Endodermal cell (in vitro differentiated cells): ENCODE measurements at regions not wholly inside any gene's neighbourhood (a gene's known extent, or its start where the extent isn't known, plus 50 kb on each side); places are given as distances from the start of the nearest gene placed in this dataset.

Experiments used
- DNase-seq: peaks from one replicate; pipeline ENCODE4 v3.0.0-alpha.2; 2017
- H3K27ac ChIP-seq: 2 replicates; pipeline ENCODE4 v1.5.1; 2013; ENCODE audit warnings: mild to moderate bottlenecking, low read depth, low read length, moderate library complexity
- H3K27me3 ChIP-seq: 2 replicates; pipeline ENCODE4 v1.6.1; 2013; ENCODE audit warnings: mild to moderate bottlenecking, low read length, moderate library complexity; ENCODE audit not compliant: insufficient read depth, control insufficient read depth, poor library complexity, severe bottlenecking
- H3K36me3 ChIP-seq: 2 replicates; pipeline ENCODE4 v1.7.0; 2013; ENCODE audit warnings: mild to moderate bottlenecking, low read length, moderate library complexity; ENCODE audit not compliant: control insufficient read depth, insufficient read depth
- H3K4me1 ChIP-seq: one replicate; pipeline ENCODE4 v1.7.0; 2013; ENCODE audit warnings: low read length; ENCODE audit not compliant: control insufficient read depth, insufficient read depth
- H3K4me3 ChIP-seq: 2 replicates; pipeline ENCODE4 v1.5.1; 2013; ENCODE audit warnings: mild to moderate bottlenecking, low read length, moderate library complexity
- H3K9ac ChIP-seq: 2 replicates; pipeline ENCODE4 v1.6.1; 2013; ENCODE audit warnings: mild to moderate bottlenecking, low read length, moderate library complexity; ENCODE audit not compliant: poor library complexity, severe bottlenecking; ENCODE audit errors: extremely low read depth
- H3K9me3 ChIP-seq: 2 replicates; pipeline ENCODE4 v1.6.1; 2013; ENCODE audit warnings: mild to moderate bottlenecking, low read length, moderate library complexity; ENCODE audit not compliant: control insufficient read depth
- H3K27ac Mint-ChIP-seq: 2 replicates; pipeline ENCODE4 v1.8.0; 2020; ENCODE audit warnings: mixed read lengths
- H3K27me3 Mint-ChIP-seq: 2 replicates; pipeline ENCODE4 v1.8.0; 2021; ENCODE audit warnings: mild to moderate bottlenecking, mixed read lengths; ENCODE audit not compliant: insufficient read depth
- H3K36me3 Mint-ChIP-seq: 2 replicates; pipeline ENCODE4 v1.8.0; 2020; ENCODE audit warnings: low read depth, mixed read lengths
- H3K4me1 Mint-ChIP-seq: 2 replicates; pipeline ENCODE4 v1.8.0; 2020; ENCODE audit warnings: mixed read lengths
- H3K4me3 Mint-ChIP-seq: 2 replicates; pipeline ENCODE4 v1.8.0; 2020; ENCODE audit warnings: mild to moderate bottlenecking, moderate library complexity, mixed read lengths
- H3K9me3 Mint-ChIP-seq: 2 replicates; pipeline ENCODE4 v1.8.0; 2020; ENCODE audit warnings: mild to moderate bottlenecking, mixed read lengths
- CTCF ChIP-seq: fragments of 200-600 bp; sonication (generic); conservative IDR thresholded peaks from 2 replicates; pipeline ENCODE4 v1.5.0; 2021; ENCODE audit warnings: antibody characterized with exemption, mild to moderate bottlenecking
- WGBS, 2 experiments: methylation state at CpG; one replicate each; pipeline versions ENCODE4 v1.1.5 to v1.1.7; 2013; ENCODE audit warnings: missing lambda C conversion rate in 2 of 2, mixed read lengths in 1 of 2; ENCODE audit not compliant: insufficient coverage in 1 of 2, insufficient read length in 1 of 2; 5-methylcytosine and 5-hydroxymethylcytosine counted together

DNA sequence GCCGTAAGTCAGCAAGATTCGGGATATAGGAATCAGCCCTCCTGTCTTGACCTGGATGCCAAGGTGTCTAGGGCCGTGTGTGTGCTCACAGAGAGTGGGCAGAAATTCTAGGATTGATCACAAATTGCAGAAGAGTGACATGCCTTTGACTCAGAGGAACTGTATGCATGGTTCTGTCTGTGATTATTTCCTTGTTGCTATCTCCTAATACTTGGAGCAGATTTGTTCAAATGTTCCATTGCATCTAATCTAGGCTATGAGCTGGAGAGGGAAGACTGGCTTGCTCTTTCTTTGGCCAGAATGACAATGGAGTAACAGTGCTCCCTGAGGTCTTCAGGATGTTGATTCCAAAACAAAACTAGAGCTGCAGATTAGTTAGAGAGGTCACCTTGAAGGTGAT is 115.0 kb downstream of the EN1 start:
- no peak overlapping the region for H3K4me3 ChIP-seq
- DNase-seq, result no peak
- H3K9ac ChIP-seq, result no peak overlapping the region
- no peaks in the 10 kb centered on the region for H3K36me3 Mint-ChIP-seq
- H3K4me1 ChIP-seq, result no peaks in the 10 kb centered on the region
- H3K9me3 ChIP-seq, result peaks cover 9% of the 10 kb centered on the region
- H3K27ac Mint-ChIP-seq, result no peak overlapping the region
- 90 to 93% methylated on average over 3 of the region's 3 CpGs for WGBS, 2 experiments
- peaks cover 21% of the 10 kb centered on the region for H3K9me3 Mint-ChIP-seq
- no peaks in the 10 kb centered on the region for H3K27me3 ChIP-seq
- TF ChIP-seq CTCF, result no peak
- H3K4me3 Mint-ChIP-seq, result no peak overlapping the region
- peaks cover 9% of the 10 kb centered on the region for H3K27me3 Mint-ChIP-seq
- H3K4me1 Mint-ChIP-seq, result peaks cover 9% of the 10 kb centered on the region
- no peak overlapping the region for H3K27ac ChIP-seq
- H3K36me3 ChIP-seq, result no peaks in the 10 kb centered on the region

GRCh38 chr2:118731413-118731812 is 116.0 kb downstream of the EN1 start:
- WGBS, 2 experiments, result 89% methylated on average over 1 of the region's 1 CpG
- Mint-ChIP-seq H3K4me3 (no peak overlapping the region), H3K36me3 (no peaks in the 10 kb centered on the region), H3K9me3 (peaks cover 26% of the 10 kb centered on the region), H3K27me3 (peaks cover 9% of the 10 kb centered on the region), H3K4me1 (peaks cover 5% of the 10 kb centered on the region), H3K27ac (no peak overlapping the region)
- H3K4me1 ChIP-seq, result no peaks in the 10 kb centered on the region
- no peak overlapping the region for H3K9ac ChIP-seq
- no peaks in the 10 kb centered on the region for H3K27me3 ChIP-seq
- DNase-seq, result no peak
- H3K4me3 ChIP-seq, result no peak overlapping the region
- peaks cover 9% of the 10 kb centered on the region for H3K9me3 ChIP-seq
- TF ChIP-seq CTCF, result no peak
- H3K27ac ChIP-seq, result no peak overlapping the region
- no peaks in the 10 kb centered on the region for H3K36me3 ChIP-seq

DNA sequence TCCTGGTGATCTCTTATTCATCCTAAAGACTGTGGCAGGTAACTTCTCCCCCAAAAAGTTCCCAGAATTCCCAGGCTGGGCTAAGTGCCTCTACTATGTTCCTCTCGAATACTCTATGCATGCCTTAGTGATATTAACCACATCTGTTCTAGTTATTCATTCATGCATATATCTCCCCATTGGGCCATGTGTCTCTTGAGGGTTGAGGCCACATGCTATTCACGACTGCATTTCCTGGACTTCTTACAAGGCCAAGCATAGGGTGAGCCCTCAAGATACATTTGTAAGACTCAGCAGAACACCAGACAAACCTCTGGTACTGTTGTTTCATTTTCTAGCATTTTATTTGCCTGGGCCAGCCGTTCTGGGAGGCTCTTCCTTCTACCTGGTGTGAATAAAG is 117.0 kb downstream of the EN1 start:
- peaks cover 5% of the 10 kb centered on the region for H3K27me3 ChIP-seq
- no peak for TF ChIP-seq CTCF
- H3K36me3 ChIP-seq, result no peaks in the 10 kb centered on the region
- no peak overlapping the region for H3K27ac ChIP-seq
- H3K4me3 ChIP-seq, result no peak overlapping the region
- no peaks in the 10 kb centered on the region for H3K36me3 Mint-ChIP-seq
- no peak overlapping the region for H3K9ac ChIP-seq
- H3K27me3 Mint-ChIP-seq, result peaks cover 9% of the 10 kb centered on the region
- no peak overlapping the region for H3K4me3 Mint-ChIP-seq
- H3K4me1 ChIP-seq, result no peaks in the 10 kb centered on the region
- peaks cover 29% of the 10 kb centered on the region for H3K9me3 Mint-ChIP-seq
- DNase-seq, result no peak
- WGBS, 2 experiments, result 81 to 100% methylated on average over 2 to 3 of the region's 3 CpGs
- H3K4me1 Mint-ChIP-seq, result peaks cover 5% of the 10 kb centered on the region
- H3K27ac Mint-ChIP-seq, result no peak overlapping the region
- peaks cover 9% of the 10 kb centered on the region for H3K9me3 ChIP-seq
